Heart right ventricle (tissue), 16 donors: ENCODE measurements at regions not wholly inside any gene's neighbourhood (a gene's known extent, or its start where the extent isn't known, plus 50 kb on each side); places are given as distances from the start of the nearest gene placed in this dataset.

Source experiments
- ATAC-seq, 8 donors: fragments of 200-7000 bp; cut with Tn5 transposase; one replicate each; pipeline ENCODE4 v1.9.1; 2020; ENCODE audit warnings: mild to moderate bottlenecking in 8 of 8, moderate library complexity in 8 of 8, moderate number of reproducible peaks in 1 of 8
- DNase-seq, 2 donors: peaks; one replicate each; pipeline ENCODE4 v3.0.0-alpha.2; 2020
- H3K27ac ChIP-seq, 10 donors: fragments of 200-600 bp; sonication (generic) in 2 of 10; one replicate each; pipeline versions ENCODE4 v1.5.0 to v1.8.0; 2020 to 2022; ENCODE audit warnings: mild to moderate bottlenecking in 3 of 10
- H3K27me3 ChIP-seq, 7 donors: fragments of 200-600 bp; one replicate each; pipeline ENCODE4 v1.8.0; 2021 to 2022; ENCODE audit warnings: mild to moderate bottlenecking in 2 of 7
- H3K36me3 ChIP-seq, 9 donors: fragments of 200-600 bp; sonication (generic) in 1 of 9; one replicate each; pipeline versions ENCODE4 v1.5.0 to v1.8.0; 2020 to 2022; ENCODE audit warnings: mild to moderate bottlenecking in 2 of 9
- H3K4me1 ChIP-seq, 9 donors: fragments of 200-600 bp; sonication (generic) in 1 of 9; one replicate each; pipeline versions ENCODE4 v1.5.0 to v1.8.0; 2020 to 2022; ENCODE audit warnings: mild to moderate bottlenecking in 4 of 9
- H3K4me3 ChIP-seq, 10 donors: fragments of 200-600 bp; sonication (generic) in 2 of 10; one replicate each; pipeline versions ENCODE4 v1.5.0 to v1.8.0; 2020 to 2022; ENCODE audit warnings: mild to moderate bottlenecking in 7 of 10, moderate library complexity in 2 of 10
- H3K9me3 ChIP-seq, 11 donors: fragments of 200-600 bp in 10 of 11; sonication (generic) in 2 of 11; one replicate each; pipeline versions ENCODE4 v1.5.0 to v1.8.0; 2013 to 2022; ENCODE audit warnings: mild to moderate bottlenecking in 2 of 11, control low read depth in 1 of 11, moderate library complexity in 1 of 11
- CTCF ChIP-seq, 9 donors: fragments of 200-600 bp; sonication (generic) in 2 of 9; IDR thresholded peaks; one replicate each; pipeline versions ENCODE4 v1.5.0 to v1.8.0; 2021 to 2022; ENCODE audit warnings: antibody characterized with exemption in 9 of 9, mild to moderate bottlenecking in 5 of 9, moderate library complexity in 1 of 9
- WGBS, 2 donors: extraction: QIAGEN DNeasy Blood & Tissue Kit; methylation state at CpG; one replicate each; pipeline ENCODE4 v1.1.7; 2013; ENCODE audit warnings: inconsistent platforms in 1 of 2; 5-methylcytosine and 5-hydroxymethylcytosine counted together
- intact Hi-C, 10 donors: fragments of 100-400 bp; cut with DNase I; formaldehyde crosslinking; loops; one replicate each; pipeline versions ENCODE4 v1.11.1 to v1.14.2; 2022
- donor health status: Arrhythmogenic right ventricular cardiomyopathy.
- donor health status: ischemic (EF 13 %, LVEDD 7.1; RV severe dilation, severe dysfunction).
- donor health status: healthy with polysubstance abuse.
- donor health status: DM: no; HTN: yes; CAD: no.
- donor health status: DM: no; HTN: no; CAD: no.
- donor health status: ischemic (EF 25% LVEDD 6.9; RV normal size, moderate dysfunction).
- donor health status: ischemic (EF 25% LVEDD 5.7; RV mildly dilated, moderate dysfunction).
- donor health status: healthy.
- donor health status: DM: yes; HTN: yes; CAD: no.
- donor health status: Ischemic cardiomyopathy.
- donor health status: ischemic (EF 35%, LVEDD 5.7; RV mildly dilated, moderate dysfunction).
- donor health status: nonischemic (EF 11% LVEDD 7.7; RV severe dilation, severe dysfunction).
- donor health status: DM: yes; HTN: yes; CAD: no.
- donor health status: PGD.
- donor health status: ischemic (EF 29% LVEDD 5.4; RV normal size, mild dysfunction).
- donor health status: nonischemic (EF 23%, LVEDD 6.1; RV moderate dilation, normal function).

- Histone ChIP-seq H3K4me1 (no peaks in the 10 kb centered on the region), H3K36me3 (no peaks in the 10 kb centered on the region), H3K27me3 (no peaks in the 10 kb centered on the region), H3K4me3 (no peak overlapping the region), H3K9me3 (peaks cover 0 to 8% (median 0%) of the 10 kb centered on the region in 11 donors), H3K27ac (no peak overlapping the region)
- intact Hi-C loops: no loop called here
- DNase-seq (no peak), ATAC-seq (no peak)
- no peak for TF ChIP-seq CTCF (IDR thresholded peaks at IDR 0.05)
- 82 to 90% methylated on average over 2 of the region's 2 CpGs for WGBS, 2 donors
Measured at GRCh38 chr4:58658701-58659100, 1548.5 kb upstream of the IGFBP7 start.

- intact Hi-C loops: no loop called here
- 72 to 83% methylated on average over 1 of the region's 1 CpG for WGBS, 2 donors
- DNase-seq (no peak), ATAC-seq (no peak)
- no peaks in the 10 kb centered on the region for H3K27me3 ChIP-seq
- no peaks in the 10 kb centered on the region for H3K4me1 ChIP-seq
- no peaks in the 10 kb centered on the region for H3K36me3 ChIP-seq
- H3K4me3 ChIP-seq: no peak overlapping the region
- TF ChIP-seq CTCF (IDR thresholded peaks at IDR 0.05): no peak
- no peak overlapping the region for H3K27ac ChIP-seq
- H3K9me3 ChIP-seq: no peaks in the 10 kb centered on the region
Measured at GRCh38 chr4:58653251-58653650, 1543.1 kb upstream of the IGFBP7 start.

GRCh38 chr4:58649226-58649625 lies 1539.0 kb upstream of the IGFBP7 start:
- no peak overlapping the region for H3K4me3 ChIP-seq
- DNase-seq (no peak), ATAC-seq (no peak)
- H3K27ac ChIP-seq: no peak overlapping the region
- WGBS, 2 donors: 75 to 86% methylated on average over 1 of the region's 1 CpG
- TF ChIP-seq CTCF (IDR thresholded peaks at IDR 0.05): no peak
- no peaks in the 10 kb centered on the region for H3K4me1 ChIP-seq
- H3K27me3 ChIP-seq: no peaks in the 10 kb centered on the region
- intact Hi-C loops: no loop called here
- no peaks in the 10 kb centered on the region for H3K9me3 ChIP-seq
- H3K36me3 ChIP-seq: no peaks in the 10 kb centered on the region

- H3K27ac ChIP-seq: no peak overlapping the region
- no peak for TF ChIP-seq CTCF (IDR thresholded peaks at IDR 0.05)
- no peaks in the 10 kb centered on the region for H3K4me1 ChIP-seq
- DNase-seq: no peak
- no peak overlapping the region for H3K4me3 ChIP-seq
- H3K36me3 ChIP-seq: no peaks in the 10 kb centered on the region
- no peaks in the 10 kb centered on the region for H3K27me3 ChIP-seq
- intact Hi-C loops: no loop called here
- H3K9me3 ChIP-seq: no peaks in the 10 kb centered on the region
- no peak for ATAC-seq
- 74 to 79% methylated on average over 3 of the region's 3 CpGs for WGBS, 2 donors
Measured at GRCh38 chr4:58646126-58646525, 1535.9 kb upstream of the IGFBP7 start.

- Histone ChIP-seq H3K27me3 (no peaks in the 10 kb centered on the region), H3K4me3 (no peak overlapping the region), H3K9me3 (no peaks in the 10 kb centered on the region), H3K4me1 (no peaks in the 10 kb centered on the region), H3K36me3 (no peaks in the 10 kb centered on the region), H3K27ac (no peak overlapping the region)
- ATAC-seq (no peak), DNase-seq (no peak)
- intact Hi-C loops: no loop called here
- no peak for TF ChIP-seq CTCF (IDR thresholded peaks at IDR 0.05)
- WGBS, 2 donors: 80 to 82% methylated on average over 3 of the region's 3 CpGs
Measured at GRCh38 chr4:58644549-58644948, 1534.4 kb upstream of the IGFBP7 start.
